ENCODE measurements at regions not wholly inside any gene's neighbourhood (a gene's known extent, or its start where the extent isn't known, plus 50 kb on each side); places are given as distances from the start of the nearest gene placed in this dataset.

DNA sequence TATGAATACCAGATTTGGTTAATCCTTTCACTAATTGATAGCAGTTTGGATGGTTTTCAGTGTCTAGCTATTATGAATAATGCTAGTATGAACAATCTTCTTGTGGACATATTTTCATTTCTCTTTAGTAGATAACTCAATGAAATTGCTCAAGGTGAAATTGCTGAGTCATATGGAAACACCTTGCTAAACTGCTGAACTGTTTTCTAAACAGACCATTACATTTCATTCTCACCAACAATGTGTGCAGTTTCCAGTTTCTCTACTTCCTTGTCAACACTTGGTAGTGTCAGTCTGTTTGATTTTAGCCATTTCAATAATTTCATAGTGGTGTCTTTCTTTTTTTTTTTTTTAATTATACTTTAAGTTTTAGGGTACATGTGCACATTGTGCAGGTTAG lies 250.0 kb downstream of the HRH4 start:
- DNase-seq: no peak
- Histone ChIP-seq H3K27ac (ENCODE audit: low read depth in 1 of 2, low read length in 1 of 2) (no peak overlapping the region), H3K9ac (ENCODE audit: insufficient read depth in 1 of 2, low read length in 2 of 2) (no peak overlapping the region), H3K4me1 (ENCODE audit: control insufficient read depth in 5 of 5, insufficient read depth in 5 of 5, low read length in 5 of 5) (peaks cover 0 to 8% (median 0%) of the 10 kb centered on the region in 5 donors), H3K36me3 (ENCODE audit: control insufficient read depth in 4 of 4, insufficient read depth in 4 of 4, low read length in 4 of 4) (no peaks in the 10 kb centered on the region), H3K9me3 (ENCODE audit: control insufficient read depth in 4 of 4, insufficient read depth in 3 of 4, low read length in 3 of 4) (no peaks in the 10 kb centered on the region), H3K4me3 (no peak overlapping the region), H3K27me3 (ENCODE audit: control insufficient read depth in 3 of 3, insufficient read depth in 3 of 3, low read length in 2 of 3) (no peaks in the 10 kb centered on the region)
- no peak for ATAC-seq (ENCODE audit: insufficient read depth, low FRiP score)
- TF ChIP-seq, protein P1, sequence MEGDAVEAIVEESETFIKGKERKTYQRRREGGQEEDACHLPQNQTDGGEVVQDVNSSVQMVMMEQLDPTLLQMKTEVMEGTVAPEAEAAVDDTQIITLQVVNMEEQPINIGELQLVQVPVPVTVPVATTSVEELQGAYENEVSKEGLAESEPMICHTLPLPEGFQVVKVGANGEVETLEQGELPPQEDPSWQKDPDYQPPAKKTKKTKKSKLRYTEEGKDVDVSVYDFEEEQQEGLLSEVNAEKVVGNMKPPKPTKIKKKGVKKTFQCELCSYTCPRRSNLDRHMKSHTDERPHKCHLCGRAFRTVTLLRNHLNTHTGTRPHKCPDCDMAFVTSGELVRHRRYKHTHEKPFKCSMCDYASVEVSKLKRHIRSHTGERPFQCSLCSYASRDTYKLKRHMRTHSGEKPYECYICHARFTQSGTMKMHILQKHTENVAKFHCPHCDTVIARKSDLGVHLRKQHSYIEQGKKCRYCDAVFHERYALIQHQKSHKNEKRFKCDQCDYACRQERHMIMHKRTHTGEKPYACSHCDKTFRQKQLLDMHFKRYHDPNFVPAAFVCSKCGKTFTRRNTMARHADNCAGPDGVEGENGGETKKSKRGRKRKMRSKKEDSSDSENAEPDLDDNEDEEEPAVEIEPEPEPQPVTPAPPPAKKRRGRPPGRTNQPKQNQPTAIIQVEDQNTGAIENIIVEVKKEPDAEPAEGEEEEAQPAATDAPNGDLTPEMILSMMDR (IDR thresholded peaks at IDR 0.05; ENCODE audit: control extremely low read depth, extremely low read depth): no peak

DNA sequence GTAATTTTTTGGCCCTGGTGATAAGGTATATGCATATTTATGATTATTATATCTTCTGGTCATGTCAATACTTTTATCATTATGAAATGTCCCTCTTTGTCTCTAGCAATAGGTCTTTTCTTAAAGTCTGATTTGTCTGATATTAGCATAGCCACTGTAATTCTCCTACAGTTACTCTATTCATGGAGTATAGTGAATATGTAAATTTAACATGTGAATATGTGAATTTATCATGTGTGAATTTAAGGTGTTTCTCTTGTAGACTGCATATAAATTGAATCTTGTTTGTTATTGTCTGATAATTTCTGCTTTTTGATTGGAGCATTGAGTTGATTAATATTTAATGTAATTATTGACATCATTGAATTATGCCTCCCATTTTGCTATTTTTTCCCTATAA lies 259.4 kb downstream of the HRH4 start:
- Histone ChIP-seq H3K4me1 (ENCODE audit: control insufficient read depth in 5 of 5, insufficient read depth in 5 of 5, low read length in 5 of 5) (no peaks in the 10 kb centered on the region), H3K36me3 (ENCODE audit: control insufficient read depth in 4 of 4, insufficient read depth in 4 of 4, low read length in 4 of 4) (no peaks in the 10 kb centered on the region), H3K9me3 (ENCODE audit: control insufficient read depth in 4 of 4, insufficient read depth in 3 of 4, low read length in 3 of 4) (no peaks in the 10 kb centered on the region), H3K9ac (ENCODE audit: insufficient read depth in 1 of 2, low read length in 2 of 2) (no peak overlapping the region), H3K27ac (ENCODE audit: low read depth in 1 of 2, low read length in 1 of 2) (no peak overlapping the region), H3K27me3 (ENCODE audit: control insufficient read depth in 3 of 3, insufficient read depth in 3 of 3, low read length in 2 of 3) (no peaks in the 10 kb centered on the region), H3K4me3 (no peak overlapping the region)
- TF ChIP-seq, protein P1 (IDR thresholded peaks at IDR 0.05; ENCODE audit: control extremely low read depth, extremely low read depth): no peak
- ATAC-seq (ENCODE audit: insufficient read depth, low FRiP score) (no peak), DNase-seq (no peak)

DNA sequence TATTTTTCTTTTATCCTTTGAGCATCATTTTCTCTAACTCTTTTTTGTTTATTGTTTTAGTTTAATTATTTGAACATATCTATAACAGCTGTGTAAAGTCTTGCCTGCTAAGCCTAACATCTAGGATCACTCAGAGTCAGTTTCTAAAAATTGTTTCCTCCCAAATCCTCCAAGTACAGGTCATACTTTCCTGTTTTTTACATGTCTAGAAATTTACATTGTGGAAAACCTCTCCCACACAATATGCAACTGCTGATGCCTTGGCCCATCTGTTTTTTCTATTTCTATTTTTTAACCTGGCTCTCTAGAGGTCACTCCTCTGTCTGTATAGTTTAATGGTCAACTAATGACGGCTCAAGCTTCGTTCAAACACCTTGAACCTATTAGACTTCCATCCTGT lies 261.0 kb downstream of the HRH4 start:
- 74 to 91% methylated on average over 2 of the region's 2 CpGs for WGBS, 2 donors
- no peak for ATAC-seq (ENCODE audit: insufficient read depth, low FRiP score)
- H3K4me1 ChIP-seq (ENCODE audit: control insufficient read depth in 5 of 5, insufficient read depth in 5 of 5, low read length in 5 of 5): peaks cover 0 to 12% (median 0%) of the 10 kb centered on the region in 5 donors

More for the DNA sequence above, 261.0 kb downstream of the HRH4 start:
- Histone ChIP-seq H3K27me3 (ENCODE audit: control insufficient read depth in 3 of 3, insufficient read depth in 3 of 3, low read length in 2 of 3) (no peaks in the 10 kb centered on the region), H3K27ac (ENCODE audit: low read depth in 1 of 2, low read length in 1 of 2) (no peak overlapping the region), H3K9me3 (ENCODE audit: control insufficient read depth in 4 of 4, insufficient read depth in 3 of 4, low read length in 3 of 4) (no peaks in the 10 kb centered on the region), H3K9ac (ENCODE audit: insufficient read depth in 1 of 2, low read length in 2 of 2) (no peak overlapping the region), H3K36me3 (ENCODE audit: control insufficient read depth in 4 of 4, insufficient read depth in 4 of 4, low read length in 4 of 4) (no peaks in the 10 kb centered on the region), H3K4me3 (no peak overlapping the region)
- TF ChIP-seq, protein P1 (IDR thresholded peaks at IDR 0.05; ENCODE audit: control extremely low read depth, extremely low read depth): no peak
- DNase-seq: no peak
